T1000 (cell line): ENCODE measurements at regions not wholly inside any gene's neighbourhood (a gene's known extent, or its start where the extent isn't known, plus 50 kb on each side); places are given as distances from the start of the nearest gene placed in this dataset.
"Not testable (repeated sequence)": the region's sequence is repeated elsewhere in the genome, so short reads cannot be mapped to it uniquely, and the experiment has no call there.

Experiments used
- DNase-seq: peaks from one replicate; lab custom pipeline; 2025; ENCODE audit warnings: mixed read lengths; lab: John Stamatoyannopoulos, UW

DNA sequence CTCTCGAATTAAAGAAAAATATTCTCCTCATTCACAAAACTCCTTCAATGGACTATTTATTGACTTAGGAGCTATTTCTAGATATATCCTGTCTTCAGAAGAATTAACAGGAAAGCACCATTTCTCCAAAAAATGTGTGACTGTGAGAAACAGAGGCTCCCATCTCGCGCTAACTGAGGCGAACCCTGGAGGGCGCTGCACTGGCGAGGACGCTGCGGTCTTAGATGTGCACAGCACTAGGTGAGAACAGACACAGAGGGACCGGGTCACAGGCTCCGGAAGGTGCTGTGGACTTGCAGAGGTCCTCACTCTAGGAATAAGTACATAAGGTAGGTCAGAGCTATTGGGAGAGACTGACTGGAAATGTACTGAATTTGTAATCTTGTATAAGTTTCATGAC lies 229.7 kb upstream of the SLC35G4 start:
- no peak for DNase-seq

DNA sequence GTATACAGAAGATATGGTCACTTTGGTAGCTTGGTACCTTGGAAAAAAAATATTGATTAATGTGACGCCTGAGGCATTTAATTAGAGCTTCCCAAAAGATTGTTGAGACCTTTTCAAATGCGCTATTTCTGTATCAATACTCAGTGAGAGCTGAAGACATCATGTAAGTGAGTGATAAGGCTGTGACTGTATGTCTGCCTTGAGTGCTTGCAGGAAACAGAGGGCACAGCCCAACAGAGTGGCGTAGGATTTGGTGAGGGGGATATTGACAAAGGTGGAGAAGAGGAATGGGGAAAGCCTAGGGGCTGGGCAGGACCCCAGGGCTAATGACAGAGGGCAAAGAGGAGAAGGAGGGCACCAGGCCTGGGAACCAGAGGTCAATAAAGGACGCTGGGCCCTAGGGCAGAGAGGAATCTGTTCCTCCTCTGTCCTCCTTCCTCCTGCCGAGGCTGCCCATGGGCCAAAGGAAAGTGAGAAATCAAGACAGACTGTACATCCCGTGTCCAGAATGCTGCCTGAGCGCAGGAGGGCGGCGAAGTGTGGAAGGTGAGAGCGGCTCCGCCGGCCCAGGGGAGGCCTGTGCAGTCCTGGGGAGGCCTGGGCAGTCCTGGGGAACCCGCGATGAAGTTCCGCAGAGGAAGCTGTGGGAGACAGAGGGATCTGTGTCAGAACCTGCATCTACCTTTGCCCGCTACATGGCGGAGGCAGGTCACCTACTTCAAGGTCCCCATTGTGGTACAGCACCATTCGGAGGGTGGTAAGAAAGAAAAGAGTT lies 228.6 kb upstream of the PIEZO2 start:
- no peak for DNase-seq

DNA sequence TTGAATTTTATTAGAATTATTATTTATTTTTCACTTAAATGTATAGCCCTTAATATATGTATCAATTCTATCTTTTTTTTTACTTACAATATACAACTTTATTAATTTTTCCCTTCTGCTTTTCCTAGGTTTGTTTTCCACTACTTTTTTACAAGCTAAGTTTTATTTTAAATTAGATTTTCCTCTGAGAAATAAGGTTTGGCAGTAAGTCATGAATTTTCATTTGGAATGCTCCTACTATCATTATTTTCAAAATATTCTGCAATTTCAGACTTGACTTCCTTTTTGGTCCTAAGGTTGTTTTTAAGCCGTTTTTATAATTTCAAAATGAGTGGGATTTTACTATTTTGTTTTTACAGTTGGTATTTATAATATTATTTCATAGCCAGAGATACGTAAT lies 222.8 kb upstream of the PIEZO2 start:
- no peak for DNase-seq

DNA sequence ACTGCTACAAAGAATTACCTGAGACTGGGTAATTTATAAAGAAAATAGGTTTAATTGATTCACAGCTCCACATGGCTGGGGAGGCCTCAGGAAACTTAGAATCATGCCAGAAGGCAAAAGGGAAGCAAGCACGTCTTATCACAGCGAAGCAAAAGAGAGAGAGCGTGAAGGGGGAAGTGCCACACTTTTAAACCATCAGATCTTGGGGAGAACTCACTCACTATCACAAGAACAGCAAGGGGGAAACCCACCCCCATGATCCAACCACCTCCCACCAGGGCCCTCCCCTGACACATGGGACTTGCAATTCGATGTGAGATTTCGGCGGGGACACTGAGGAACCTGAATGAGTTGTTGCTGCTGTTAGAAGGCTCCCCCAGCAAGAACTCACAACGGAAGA lies 220.2 kb upstream of the PIEZO2 start:
- DNase-seq, result no peak

DNA sequence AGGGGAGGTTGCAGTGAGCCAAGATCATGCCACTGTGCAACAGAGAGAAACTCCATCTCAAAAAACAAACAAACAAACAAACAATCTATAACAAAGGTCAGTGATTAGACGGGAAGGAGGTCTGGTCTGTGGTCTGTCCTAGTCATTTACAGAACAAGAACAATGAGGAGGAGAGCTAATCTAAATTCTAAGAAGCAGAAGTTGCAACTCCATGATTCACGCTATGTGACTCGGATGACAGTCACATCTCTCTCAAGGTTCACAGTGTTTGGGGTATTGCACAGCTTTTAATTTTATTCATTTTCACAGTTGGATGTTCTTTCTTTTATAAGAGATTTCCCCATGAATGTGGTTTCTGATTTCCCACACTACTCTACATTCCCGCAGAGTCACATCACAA lies 218.7 kb upstream of the PIEZO2 start:
- no peak for DNase-seq

DNA sequence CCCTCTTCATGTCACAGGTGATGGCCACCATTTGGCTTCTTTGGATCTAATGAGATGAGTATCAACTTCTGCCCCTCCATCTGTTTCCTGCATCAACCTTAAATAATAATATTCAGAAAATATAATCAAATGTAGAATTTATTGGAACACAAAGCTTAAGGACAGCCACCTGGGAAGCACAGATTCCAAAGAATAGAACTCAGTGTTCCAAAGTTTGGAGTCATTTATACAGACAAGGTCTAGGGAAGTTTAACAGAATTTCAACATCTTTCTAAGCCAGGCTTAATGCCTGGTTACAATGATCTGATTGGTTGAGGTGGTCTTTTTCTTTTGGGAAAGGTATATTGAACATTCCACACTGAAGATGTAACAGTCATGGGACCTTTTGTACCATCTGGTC lies 218.0 kb upstream of the PIEZO2 start:
- DNase-seq, result no peak

DNA sequence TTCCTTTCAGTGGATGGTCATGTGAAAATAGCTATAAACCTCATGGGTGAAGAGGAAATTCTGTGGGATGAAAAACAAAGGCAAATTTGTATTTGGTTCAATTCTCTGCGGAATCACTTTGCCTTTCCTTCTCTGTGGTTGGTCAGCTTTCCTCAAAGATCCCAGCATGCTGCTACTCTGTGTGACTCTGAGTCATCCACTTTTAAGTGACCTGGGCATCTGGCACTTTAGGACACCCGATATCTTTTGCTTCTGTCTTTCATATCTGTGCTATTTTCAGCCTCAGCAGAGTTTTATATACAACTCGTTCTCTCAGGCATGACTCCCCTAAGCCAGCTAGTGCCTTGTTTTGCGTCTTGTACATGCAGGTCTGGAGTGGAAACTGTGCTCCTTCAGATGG lies 217.0 kb upstream of the PIEZO2 start:
- DNase-seq, result no peak

DNA sequence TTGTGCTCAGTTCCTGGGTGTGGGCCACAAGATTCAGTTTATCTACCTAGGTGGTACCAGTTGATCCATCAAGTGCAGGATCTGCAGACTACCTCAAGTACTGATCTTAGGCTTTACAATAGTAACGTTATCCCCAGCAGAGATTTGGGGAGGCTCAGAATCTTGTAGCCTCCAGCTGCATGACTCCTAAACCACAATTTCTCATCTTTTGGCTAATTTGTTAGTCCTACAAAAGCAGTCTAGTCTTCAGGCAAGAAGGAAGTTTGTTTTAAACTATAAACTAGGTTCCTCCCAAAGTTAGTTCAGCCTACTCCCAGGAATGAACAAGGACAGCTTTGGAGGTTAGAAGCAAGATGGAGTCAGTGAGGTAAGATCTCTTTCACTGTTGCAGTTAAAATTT lies 213.5 kb upstream of the PIEZO2 start:
- DNase-seq, result no peak

DNA sequence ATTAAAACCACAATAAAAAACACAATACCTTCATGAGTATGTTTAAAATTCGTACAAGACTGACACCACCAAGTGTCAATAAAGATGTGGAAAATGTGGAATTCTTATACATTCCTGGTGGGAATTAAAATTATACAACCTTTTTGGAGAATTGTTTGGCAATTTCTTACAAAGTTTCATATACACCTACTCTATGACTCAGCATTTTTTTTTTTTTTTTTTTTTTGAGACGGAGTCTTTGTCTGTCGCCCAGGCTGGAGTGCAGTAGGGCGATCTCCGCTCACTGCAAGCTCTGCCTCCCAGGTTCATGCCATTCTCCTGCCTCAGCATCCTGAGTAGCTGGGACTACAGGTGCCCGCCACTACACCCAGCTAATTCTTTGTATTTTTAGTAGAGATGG lies 212.5 kb upstream of the PIEZO2 start:
- not testable (repeated sequence) for DNase-seq

DNA sequence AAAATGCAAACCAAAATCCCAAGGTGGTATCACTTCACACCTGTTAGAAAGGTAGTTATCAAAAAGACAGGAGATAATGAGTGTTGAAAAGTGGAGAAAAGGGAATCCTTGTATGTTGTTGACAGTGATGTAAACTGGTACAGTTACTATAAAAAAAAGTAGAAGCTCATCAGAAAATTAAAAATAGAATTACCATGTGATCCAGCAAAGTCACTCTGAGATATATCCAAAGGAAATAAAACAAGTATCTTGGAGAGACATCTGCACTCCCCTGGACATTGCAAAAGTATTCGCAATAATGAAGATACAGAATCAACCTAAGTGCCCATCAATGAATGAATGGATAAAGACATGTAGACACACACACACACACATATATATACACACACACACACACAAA lies 208.3 kb upstream of the PIEZO2 start:
- no peak for DNase-seq

DNA sequence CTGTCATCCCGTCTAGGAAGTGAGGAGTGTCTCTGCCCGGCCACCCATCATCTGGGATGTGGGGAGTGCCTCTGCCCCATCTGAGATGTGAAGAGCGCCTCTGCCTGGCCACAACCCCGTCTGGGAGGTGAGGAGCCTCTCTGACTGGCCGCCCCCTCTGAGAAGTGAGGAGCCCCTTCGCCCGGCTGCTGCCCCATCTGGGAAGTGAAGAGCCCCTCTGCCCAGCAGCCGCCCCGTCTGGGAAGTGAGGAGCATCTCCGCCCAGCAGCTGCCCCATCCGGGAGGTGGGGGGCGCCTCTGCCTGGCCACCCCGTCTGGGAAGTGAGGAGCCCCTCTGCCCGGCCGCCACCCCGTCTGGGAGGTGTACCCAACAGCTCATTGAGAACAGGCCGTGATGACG lies 195.2 kb upstream of the PIEZO2 start:
- not testable (repeated sequence) for DNase-seq

DNA sequence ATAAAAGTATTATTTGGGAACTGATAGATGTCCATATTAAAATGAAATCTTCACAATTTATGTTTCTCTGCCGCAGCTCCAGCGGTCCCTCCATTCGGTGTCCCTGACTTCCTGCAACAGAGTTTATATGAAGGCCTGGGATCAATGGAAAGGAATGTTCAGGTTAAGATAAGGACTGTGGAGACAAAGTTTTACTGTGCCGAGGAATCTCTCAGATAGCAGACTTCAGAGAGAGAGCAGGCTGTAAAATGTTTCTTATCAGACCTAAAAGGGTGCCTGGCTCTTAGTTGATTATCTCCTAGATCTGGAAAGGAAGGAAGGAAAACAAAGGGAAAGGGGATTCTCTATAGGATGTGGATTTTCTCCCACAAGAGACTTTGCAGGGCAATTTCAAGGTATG lies 193.7 kb upstream of the PIEZO2 start:
- no peak for DNase-seq

DNA sequence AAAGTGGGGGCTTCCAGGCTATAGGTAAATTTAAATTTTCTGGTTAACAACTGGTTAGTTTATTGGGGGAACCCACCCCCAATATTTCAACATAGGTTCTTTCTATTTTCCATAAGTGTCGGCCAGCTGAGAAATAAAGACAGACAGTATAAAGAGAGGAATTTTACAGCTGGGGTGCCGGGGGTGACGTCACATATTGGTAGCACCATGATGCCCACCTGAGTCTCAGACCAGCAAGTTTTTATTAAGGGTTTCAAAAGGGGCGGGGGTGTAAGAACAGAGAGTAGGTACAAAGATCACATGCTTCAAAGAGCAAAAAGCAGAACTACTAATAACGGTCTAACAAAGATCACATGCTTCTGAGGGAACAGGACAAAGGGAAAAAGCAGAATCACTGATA lies 192.7 kb upstream of the PIEZO2 start:
- not testable (repeated sequence) for DNase-seq

DNA sequence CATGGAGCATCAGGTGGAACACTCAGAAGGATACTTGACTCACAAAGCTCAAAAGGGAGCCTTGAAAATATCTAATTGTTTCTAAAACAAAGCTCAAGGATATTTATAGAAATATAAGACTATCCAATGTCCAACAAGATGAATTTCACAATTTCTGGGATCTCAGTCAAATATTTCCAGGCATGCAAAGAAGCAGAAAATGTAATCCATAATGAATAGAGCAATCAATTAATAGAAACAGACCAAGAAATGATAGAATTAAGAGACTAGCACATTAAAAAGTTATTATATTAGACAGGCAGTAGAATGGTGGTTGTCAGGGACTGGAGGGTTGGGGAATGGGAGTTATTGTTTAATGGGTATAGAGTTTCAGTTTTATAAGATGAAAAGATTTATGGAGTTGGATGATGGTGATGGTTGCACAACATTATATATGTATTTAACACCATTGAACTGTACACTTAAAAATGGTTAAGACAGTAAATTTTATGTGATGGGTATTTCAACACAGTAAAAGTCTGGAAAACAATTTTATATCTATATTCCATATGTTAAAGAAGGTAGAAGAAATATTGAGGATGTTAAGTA lies 189.9 kb upstream of the PIEZO2 start:
- DNase-seq, result no peak

DNA sequence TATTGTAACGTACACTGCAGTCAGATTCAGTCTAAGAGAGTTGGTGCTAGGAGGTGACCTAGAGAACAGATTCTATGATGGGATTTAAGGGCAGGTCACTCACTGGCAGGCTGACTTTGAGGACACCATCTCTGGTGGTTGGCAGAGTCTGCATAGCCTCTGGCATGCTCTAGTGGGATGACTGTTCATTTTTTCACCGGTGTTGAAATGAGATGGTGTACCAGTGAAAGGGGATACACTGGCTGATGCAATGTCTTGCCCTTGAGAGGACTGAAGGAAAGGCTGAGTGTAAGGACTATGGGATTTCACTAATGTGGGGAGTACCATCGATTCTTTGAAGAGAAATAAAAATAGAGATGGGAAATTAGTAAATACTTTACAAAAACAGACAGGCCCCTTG lies 186.9 kb upstream of the PIEZO2 start:
- DNase-seq, result no peak

DNA sequence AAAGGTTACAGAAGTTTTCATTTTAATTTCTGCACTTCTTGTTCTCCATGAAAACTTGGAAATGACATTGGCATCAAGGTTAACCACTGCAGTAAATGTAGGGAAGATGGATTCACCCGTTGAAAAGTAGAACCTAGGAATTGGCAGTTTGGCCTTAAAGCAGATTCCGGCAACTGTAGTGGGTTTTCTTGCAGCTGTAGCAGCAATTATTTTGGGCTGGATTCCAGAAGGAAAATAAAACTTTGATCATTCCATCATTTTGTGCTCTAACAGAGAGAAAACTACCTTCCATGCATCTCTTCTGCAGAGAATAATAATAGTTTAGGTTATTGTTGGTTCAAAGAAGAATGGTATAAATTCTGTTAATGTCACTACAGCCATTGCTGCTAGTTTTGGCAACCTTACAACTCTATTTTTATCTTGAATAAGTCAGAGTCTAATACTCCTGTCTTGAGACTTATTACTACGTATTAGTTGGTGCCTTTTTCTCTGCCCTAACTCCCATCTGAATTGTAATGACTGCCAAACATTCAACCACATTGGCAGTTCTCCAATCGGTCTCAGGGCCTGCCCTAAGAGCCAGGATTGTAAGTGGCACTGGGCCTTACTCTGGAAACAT lies 178.1 kb upstream of the PIEZO2 start:
- DNase-seq, result no peak

DNA sequence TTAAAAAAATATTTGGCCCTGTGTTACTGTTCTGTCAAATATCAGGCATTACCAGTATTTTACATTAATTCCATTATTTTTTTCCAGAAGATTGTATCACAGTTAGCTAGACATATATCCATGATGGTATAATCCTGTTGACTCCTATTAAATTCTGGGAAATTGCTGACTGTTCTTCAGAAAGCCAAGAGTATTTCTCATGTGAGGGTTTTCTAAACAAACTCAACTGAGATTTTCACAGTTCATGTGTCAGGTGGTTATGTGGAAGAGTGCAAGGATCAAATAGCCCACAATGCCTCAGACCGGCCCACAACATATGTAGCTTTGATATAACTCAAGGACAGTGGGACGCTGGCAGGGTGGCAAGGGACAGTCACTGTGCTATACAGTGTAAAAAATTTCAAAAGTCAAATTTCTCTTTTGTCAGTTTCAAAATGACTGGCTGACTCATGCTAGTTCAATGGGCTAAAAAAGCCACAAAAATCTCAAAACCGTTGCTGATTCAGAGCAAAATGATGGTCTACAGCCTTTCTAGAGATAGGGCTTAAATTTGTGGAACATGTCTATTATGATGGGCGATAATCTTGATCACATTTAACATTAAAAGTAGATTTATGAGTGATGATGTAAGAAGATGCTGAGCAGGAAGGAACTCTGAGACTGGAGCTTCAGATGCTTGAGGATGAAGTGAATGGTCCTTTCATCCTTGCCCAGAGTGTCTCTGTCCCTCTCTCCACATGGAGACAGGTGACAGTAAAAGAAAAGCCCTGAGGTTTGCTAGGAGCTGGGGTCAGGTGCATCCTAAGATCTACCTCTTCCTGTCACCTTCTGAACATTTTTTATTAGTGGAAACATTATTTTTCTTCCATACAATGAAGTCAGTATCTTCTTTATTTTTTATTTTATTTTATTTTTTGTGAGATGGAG lies 175.8 kb upstream of the PIEZO2 start:
- DNase-seq, result no peak

DNA sequence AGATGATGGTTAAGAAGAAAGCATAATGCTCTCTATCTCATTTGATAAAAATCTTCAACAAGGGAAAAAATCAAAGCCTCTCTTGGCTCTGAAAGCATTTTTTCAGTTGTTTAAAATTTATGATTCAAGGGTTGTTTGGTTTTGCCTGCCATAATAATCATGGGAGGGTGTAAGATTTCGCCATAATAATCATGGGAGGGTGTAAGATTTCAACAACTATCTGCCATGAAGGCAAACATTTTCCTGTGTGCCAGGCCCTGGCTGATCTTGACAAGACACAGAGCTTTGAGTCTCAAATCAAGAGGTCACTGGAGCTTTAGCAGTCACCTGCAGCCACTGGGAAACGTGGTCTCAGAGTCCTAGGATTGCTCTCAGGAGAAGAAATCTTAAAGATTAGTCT lies 175.1 kb upstream of the PIEZO2 start:
- DNase-seq, result no peak

DNA sequence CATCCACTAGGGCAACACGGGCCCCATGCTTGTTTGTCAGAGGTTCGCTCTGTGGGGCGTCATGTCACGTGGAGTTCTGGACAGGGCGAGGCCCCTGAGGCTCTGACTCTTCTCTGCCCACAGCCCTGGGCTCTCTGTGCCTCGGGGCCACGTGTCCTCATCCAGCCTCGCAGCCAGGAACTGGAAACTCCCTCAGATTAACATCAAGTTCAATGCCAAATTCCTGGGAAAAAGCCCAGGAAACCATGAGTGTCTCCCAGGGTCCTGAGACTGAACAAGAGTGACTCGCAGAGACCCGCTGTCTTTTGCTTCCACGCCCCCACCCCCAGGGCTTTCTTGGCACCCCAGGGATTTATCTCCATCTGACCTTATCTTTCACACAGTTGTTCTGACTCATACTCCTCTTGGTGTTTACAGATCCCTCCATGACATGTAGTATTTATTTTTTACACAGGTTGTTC lies 174.0 kb upstream of the PIEZO2 start:
- DNase-seq, result peak; percentile 90

DNA sequence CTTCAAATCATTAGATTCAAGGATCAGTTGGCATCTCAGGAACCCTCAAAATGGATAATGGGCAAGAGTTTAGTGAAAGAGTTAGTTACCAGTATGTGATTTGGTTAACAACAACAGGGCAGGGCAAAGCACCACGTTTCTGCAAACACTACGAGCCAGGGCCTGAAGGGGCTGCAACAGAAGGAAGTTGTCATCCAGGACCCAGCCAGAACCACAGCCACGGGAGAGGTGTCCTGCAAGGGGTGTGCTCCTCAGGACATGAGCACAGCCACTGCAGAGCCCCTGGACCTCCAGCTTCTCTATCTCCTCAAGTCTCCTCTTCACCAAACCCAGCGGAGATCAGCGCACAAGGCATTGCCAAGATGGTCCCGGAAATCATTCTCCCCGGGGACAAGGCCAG lies 173.3 kb upstream of the PIEZO2 start:
- DNase-seq, result no peak

DNA sequence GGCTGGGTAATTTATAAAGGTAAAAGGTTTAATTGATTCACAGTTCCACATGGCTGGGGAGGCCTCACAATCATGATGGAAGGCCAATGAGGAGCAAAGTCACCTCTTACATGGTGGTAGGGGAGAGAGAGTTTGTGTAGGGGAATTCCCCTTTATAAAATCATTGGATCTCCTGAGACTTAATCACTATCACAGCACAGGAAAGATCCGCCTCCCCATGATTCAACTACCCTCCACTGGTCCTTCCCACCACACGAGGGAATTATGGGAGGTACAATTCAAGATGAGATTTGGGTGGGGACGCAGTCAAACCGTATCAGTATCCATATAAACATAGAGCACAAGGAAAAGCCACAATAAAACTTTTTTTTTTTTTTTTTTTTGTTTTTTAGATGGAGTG lies 172.6 kb upstream of the PIEZO2 start:
- no peak for DNase-seq

DNA sequence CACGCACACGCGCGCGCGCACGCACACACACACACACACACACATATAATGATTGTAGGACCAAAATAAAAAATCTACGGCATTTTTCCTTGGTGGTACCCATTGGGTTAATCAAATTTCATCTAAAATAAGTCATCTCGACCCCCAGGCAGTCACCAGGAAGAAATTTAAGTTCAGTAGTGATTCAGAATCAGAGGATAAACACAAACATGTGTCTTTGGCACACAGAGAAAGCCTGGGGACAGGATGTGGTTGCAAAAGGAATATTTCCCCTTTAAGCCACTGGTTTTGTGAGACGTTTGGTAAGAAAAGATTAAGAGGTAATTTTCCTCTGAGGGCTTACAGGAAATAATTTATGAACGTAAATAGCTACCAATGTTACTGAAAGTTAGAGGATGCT lies 171.6 kb upstream of the PIEZO2 start:
- peak; percentile 39 for DNase-seq
